AG10803 (cell line): ENCODE measurements at regions not wholly inside any gene's neighbourhood (a gene's known extent, or its start where the extent isn't known, plus 50 kb on each side); places are given as distances from the start of the nearest gene placed in this dataset.

Source experiments
- DNase-seq: peaks from one replicate; pipeline ENCODE4 v3.0.0; 2010; ENCODE audit warnings: low read depth
- H3K4me3 ChIP-seq: 2 replicates; pipeline ENCODE4 v1.5.1; 2011; ENCODE audit warnings: mild to moderate bottlenecking, low read length, control low read depth
- CTCF ChIP-seq: conservative IDR thresholded peaks from 2 replicates; pipeline ENCODE4 v1.5.1; 2011; ENCODE audit warnings: mild to moderate bottlenecking, low read length, control low read depth, inconsistent platforms

GRCh38 chr2:8578335-8579244, 103.3 kb upstream of the ID2 start:
- no peak for DNase-seq
- TF ChIP-seq CTCF = no peak

GRCh38 chr2:8579485-8580085, 102.3 kb upstream of the ID2 start:
- no peak overlapping the region for H3K4me3 ChIP-seq
- no peak for DNase-seq
- TF ChIP-seq CTCF = no peak

More at GRCh38 chr2:8578335-8579244, 103.3 kb upstream of the ID2 start:
- no peak overlapping the region for H3K4me3 ChIP-seq

- no peak for TF ChIP-seq CTCF
- no peak overlapping the region for H3K4me3 ChIP-seq
- DNase-seq = no peak
Observed at GRCh38 chr2:8580316-8581233, 101.3 kb upstream of the ID2 start.

- no peak for DNase-seq
- TF ChIP-seq CTCF = no peak
- H3K4me3 ChIP-seq = no peak overlapping the region
Observed at GRCh38 chr2:8581234-8581561, 100.7 kb upstream of the ID2 start.

GRCh38 chr2:8581601-8582041, 100.2 kb upstream of the ID2 start:
- no peak overlapping the region for H3K4me3 ChIP-seq
- TF ChIP-seq CTCF = no peak
- no peak for DNase-seq

GRCh38 chr2:8582191-8582590, 99.7 kb upstream of the ID2 start:
- no peak overlapping the region for H3K4me3 ChIP-seq
- TF ChIP-seq CTCF = no peak
- no peak for DNase-seq
